GM18526 (cell line): ENCODE measurements at regions not wholly inside any gene's neighbourhood (a gene's known extent, or its start where the extent isn't known, plus 50 kb on each side); places are given as distances from the start of the nearest gene placed in this dataset.

ENCODE experiments used
- POLR2A ChIP-seq: IDR thresholded peaks from 3 replicates; pipeline ENCODE4 v1.6.1; 2011; ENCODE audit not compliant: insufficient read length; ENCODE audit errors: extremely low read depth

GRCh38 chr9:90408659-90409058 lies 234.0 kb downstream of the DIRAS2 start:
- no peak for TF ChIP-seq POLR2A

- no peak for TF ChIP-seq POLR2A
These were observed 223.3 kb downstream of the DIRAS2 start for GRCh38 chr9:90419221-90419851.

GRCh38 chr9:90420211-90420610 lies 222.4 kb downstream of the DIRAS2 start:
- TF ChIP-seq POLR2A, result no peak

- no peak for TF ChIP-seq POLR2A
These were observed 221.7 kb downstream of the DIRAS2 start for GRCh38 chr9:90420768-90421513.

GRCh38 chr9:90421786-90422185 lies 220.8 kb downstream of the DIRAS2 start:
- no peak for TF ChIP-seq POLR2A

GRCh38 chr9:90423661-90424193 lies 218.9 kb downstream of the DIRAS2 start:
- TF ChIP-seq POLR2A, result no peak

- no peak for TF ChIP-seq POLR2A
These were observed 214.1 kb downstream of the DIRAS2 start for GRCh38 chr9:90428517-90428916.

- TF ChIP-seq POLR2A, result no peak
These were observed 209.7 kb downstream of the DIRAS2 start for GRCh38 chr9:90432951-90433350.

GRCh38 chr9:90433398-90433941 lies 209.2 kb downstream of the DIRAS2 start:
- TF ChIP-seq POLR2A, result no peak

GRCh38 chr9:90441814-90442213 lies 200.8 kb downstream of the DIRAS2 start:
- no peak for TF ChIP-seq POLR2A

- no peak for TF ChIP-seq POLR2A
These were observed 199.9 kb downstream of the DIRAS2 start for GRCh38 chr9:90442723-90443122.

- TF ChIP-seq POLR2A, result no peak
These were observed 197.9 kb downstream of the DIRAS2 start for GRCh38 chr9:90444609-90445204.

GRCh38 chr9:90445391-90445790 lies 197.2 kb downstream of the DIRAS2 start:
- no peak for TF ChIP-seq POLR2A

GRCh38 chr9:90446200-90446948 lies 196.2 kb downstream of the DIRAS2 start:
- TF ChIP-seq POLR2A, result no peak

- no peak for TF ChIP-seq POLR2A
These were observed 194.9 kb downstream of the DIRAS2 start for GRCh38 chr9:90447773-90448172.
